Liver (tissue), 3 donors: ENCODE measurements at regions not wholly inside any gene's neighbourhood (a gene's known extent, or its start where the extent isn't known, plus 50 kb on each side); places are given as distances from the start of the nearest gene placed in this dataset.

Experiments used
- ATF3 ChIP-seq: IDR thresholded peaks from 2 replicates; pipeline ENCODE4 v1.6.1; 2016; ENCODE audit warnings: antibody characterized with exemption
- EGR1 ChIP-seq, 2 donors: IDR thresholded peaks; 2 replicates each; pipeline ENCODE4 v1.6.1; 2016 to 2018; ENCODE audit warnings: antibody characterized with exemption in 2 of 2, low read depth in 2 of 2
- HNF4A ChIP-seq, 2 donors: conservative IDR thresholded peaks; 2 replicates each; pipeline ENCODE4 v1.6.1; 2016; ENCODE audit warnings: antibody characterized with exemption in 2 of 2, mild to moderate bottlenecking in 2 of 2
- JUND ChIP-seq, 2 donors: IDR thresholded peaks; 2 replicates each; pipeline ENCODE4 v1.6.1; 2016; ENCODE audit warnings: antibody characterized with exemption in 2 of 2
- MAX ChIP-seq: IDR thresholded peaks from 2 replicates; pipeline ENCODE4 v1.6.1; 2016; ENCODE audit warnings: antibody characterized with exemption
- NR2F2 ChIP-seq: IDR thresholded peaks from 2 replicates; pipeline ENCODE4 v1.6.1; 2016; ENCODE audit warnings: antibody characterized with exemption
- RAD21 ChIP-seq, 2 donors: IDR thresholded peaks; 2 replicates each; pipeline ENCODE4 v1.6.1; 2016; ENCODE audit warnings: antibody characterized with exemption in 2 of 2, mild to moderate bottlenecking in 2 of 2
- REST ChIP-seq: IDR thresholded peaks from 2 replicates; pipeline ENCODE4 v1.6.1; 2016; ENCODE audit warnings: antibody characterized with exemption, mild to moderate bottlenecking
- SP1 ChIP-seq: IDR thresholded peaks from 2 replicates; pipeline ENCODE4 v1.6.1; 2018; ENCODE audit warnings: antibody characterized with exemption, mild to moderate bottlenecking
- TAF1 ChIP-seq: conservative IDR thresholded peaks from 2 replicates; pipeline ENCODE4 v1.6.1; 2016; ENCODE audit warnings: antibody characterized with exemption, mild to moderate bottlenecking
- YY1 ChIP-seq: IDR thresholded peaks from 2 replicates; pipeline ENCODE4 v1.6.1; 2016; ENCODE audit warnings: antibody characterized with exemption, mild to moderate bottlenecking
- TF ChIP-seq, protein P1 (sequence below): fragments of 150-350 bp; IDR thresholded peaks from 2 replicates; pipeline ENCODE4 v1.5.1; 2017; ENCODE audit warnings: improper control_type of control experiment, low read depth, low read length; ENCODE audit not compliant: missing input control
- TF ChIP-seq, protein P2 (sequence below): IDR thresholded peaks from 2 replicates; pipeline ENCODE4 v1.6.1; 2016; ENCODE audit warnings: antibody characterized with exemption
- donor health status: healthy.
- donor health status: healthy.

DNA sequence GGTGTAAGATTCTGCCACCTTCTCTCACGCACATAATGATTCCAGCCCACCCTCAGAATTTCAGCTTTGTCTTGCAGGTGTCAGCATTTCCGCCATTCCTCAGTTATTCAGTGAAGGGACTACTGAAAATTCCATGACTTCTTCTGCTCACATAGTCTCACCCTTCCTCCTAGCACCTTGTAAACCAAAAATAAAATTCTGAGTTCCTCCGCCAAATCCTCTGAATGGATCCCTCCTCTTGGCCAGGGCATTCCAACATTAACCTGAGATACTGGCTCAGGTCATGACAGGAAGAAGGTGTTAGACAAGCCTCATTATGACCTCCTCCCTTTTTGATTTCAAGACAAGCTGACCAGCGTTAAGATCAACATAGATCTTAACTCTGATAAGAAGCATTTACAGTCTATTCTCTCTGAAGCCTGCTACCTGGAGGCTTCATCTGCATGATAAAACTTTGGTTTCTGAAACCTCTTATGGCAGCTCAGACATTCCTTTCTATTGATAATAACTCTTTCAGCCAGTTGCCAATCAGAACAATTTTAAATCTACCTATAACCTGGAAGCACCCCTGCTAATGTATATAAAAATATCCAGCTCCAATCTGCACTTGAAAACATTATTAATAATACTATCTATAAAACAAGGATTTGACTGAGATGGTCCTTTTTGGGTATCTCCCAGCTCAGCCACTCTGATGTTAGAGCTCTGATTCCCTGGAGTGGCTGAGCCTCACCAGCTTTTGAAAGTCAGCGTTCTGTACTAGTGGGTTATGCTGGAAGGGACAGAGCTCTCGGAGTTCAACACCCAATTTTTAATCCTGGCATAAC lies 136.4 kb upstream of the APCDD1 start:
- TF ChIP-seq REST (no peak), MAX (no peak), TAF1 (no peak), JUND (IDR thresholded peaks at IDR 0.05) (no peak), YY1 (no peak), SP1 (no peak), HNF4A (conservative IDR thresholded peaks at IDR 0.05) (no peak), ATF3 (no peak), RAD21 (IDR thresholded peaks at IDR 0.05) (no peak), NR2F2 (no peak), EGR1 (IDR thresholded peaks at IDR 0.05; ENCODE audit: low read depth in 2 of 2) (no peak)
- TF ChIP-seq, protein P1, sequence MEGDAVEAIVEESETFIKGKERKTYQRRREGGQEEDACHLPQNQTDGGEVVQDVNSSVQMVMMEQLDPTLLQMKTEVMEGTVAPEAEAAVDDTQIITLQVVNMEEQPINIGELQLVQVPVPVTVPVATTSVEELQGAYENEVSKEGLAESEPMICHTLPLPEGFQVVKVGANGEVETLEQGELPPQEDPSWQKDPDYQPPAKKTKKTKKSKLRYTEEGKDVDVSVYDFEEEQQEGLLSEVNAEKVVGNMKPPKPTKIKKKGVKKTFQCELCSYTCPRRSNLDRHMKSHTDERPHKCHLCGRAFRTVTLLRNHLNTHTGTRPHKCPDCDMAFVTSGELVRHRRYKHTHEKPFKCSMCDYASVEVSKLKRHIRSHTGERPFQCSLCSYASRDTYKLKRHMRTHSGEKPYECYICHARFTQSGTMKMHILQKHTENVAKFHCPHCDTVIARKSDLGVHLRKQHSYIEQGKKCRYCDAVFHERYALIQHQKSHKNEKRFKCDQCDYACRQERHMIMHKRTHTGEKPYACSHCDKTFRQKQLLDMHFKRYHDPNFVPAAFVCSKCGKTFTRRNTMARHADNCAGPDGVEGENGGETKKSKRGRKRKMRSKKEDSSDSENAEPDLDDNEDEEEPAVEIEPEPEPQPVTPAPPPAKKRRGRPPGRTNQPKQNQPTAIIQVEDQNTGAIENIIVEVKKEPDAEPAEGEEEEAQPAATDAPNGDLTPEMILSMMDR, result no peak
- TF ChIP-seq, protein P2, sequence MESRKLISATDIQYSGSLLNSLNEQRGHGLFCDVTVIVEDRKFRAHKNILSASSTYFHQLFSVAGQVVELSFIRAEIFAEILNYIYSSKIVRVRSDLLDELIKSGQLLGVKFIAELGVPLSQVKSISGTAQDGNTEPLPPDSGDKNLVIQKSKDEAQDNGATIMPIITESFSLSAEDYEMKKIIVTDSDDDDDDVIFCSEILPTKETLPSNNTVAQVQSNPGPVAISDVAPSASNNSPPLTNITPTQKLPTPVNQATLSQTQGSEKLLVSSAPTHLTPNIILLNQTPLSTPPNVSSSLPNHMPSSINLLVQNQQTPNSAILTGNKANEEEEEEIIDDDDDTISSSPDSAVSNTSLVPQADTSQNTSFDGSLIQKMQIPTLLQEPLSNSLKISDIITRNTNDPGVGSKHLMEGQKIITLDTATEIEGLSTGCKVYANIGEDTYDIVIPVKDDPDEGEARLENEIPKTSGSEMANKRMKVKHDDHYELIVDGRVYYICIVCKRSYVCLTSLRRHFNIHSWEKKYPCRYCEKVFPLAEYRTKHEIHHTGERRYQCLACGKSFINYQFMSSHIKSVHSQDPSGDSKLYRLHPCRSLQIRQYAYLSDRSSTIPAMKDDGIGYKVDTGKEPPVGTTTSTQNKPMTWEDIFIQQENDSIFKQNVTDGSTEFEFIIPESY, result no peak
